Astrocyte (in vitro differentiated cells and primary cell): ENCODE measurements at regions not wholly inside any gene's neighbourhood (a gene's known extent, or its start where the extent isn't known, plus 50 kb on each side); places are given as distances from the start of the nearest gene placed in this dataset.

ENCODE experiments used
- DNase-seq: peaks from one replicate; pipeline ENCODE4 v3.0.0-alpha.2; 2010; ENCODE audit warnings: low read depth
- FAIRE-seq: peaks from 2 replicates; lab custom pipeline; 2011; peaks lifted over from hg19 to GRCh38; lab: Jason Lieb, UNC
- H2AFZ ChIP-seq: 2 replicates; pipeline ENCODE4 v1.6.0; 2012; ENCODE audit warnings: low read depth, low read length, inconsistent platforms
- H3K27ac ChIP-seq: 2 replicates; pipeline ENCODE4 v1.5.1; 2011; ENCODE audit warnings: low read depth, low read length, inconsistent platforms
- H3K27me3 ChIP-seq: 2 replicates; pipeline ENCODE4 v1.6.0; 2011; ENCODE audit warnings: low read length, inconsistent platforms; ENCODE audit not compliant: insufficient read depth
- H3K36me3 ChIP-seq: 2 replicates; pipeline ENCODE4 v1.5.1; 2011; ENCODE audit warnings: low read length, inconsistent platforms; ENCODE audit not compliant: insufficient read depth
- H3K4me1 ChIP-seq: 2 replicates; pipeline ENCODE4 v1.5.1; 2011; ENCODE audit warnings: low read length, inconsistent platforms; ENCODE audit not compliant: insufficient read depth
- H3K4me2 ChIP-seq: 2 replicates; pipeline ENCODE4 v1.6.0; 2012; ENCODE audit warnings: low read length, inconsistent platforms
- H3K4me3 ChIP-seq: 2 replicates; pipeline ENCODE4 v1.5.1; 2011; ENCODE audit warnings: low read depth, mild to moderate bottlenecking, low read length, inconsistent platforms; ENCODE audit not compliant: insufficient read depth
- H3K79me2 ChIP-seq: 2 replicates; pipeline ENCODE4 v1.6.0; 2012; ENCODE audit warnings: mild to moderate bottlenecking, low read length, inconsistent platforms; ENCODE audit not compliant: insufficient read depth
- H3K9ac ChIP-seq: 2 replicates; pipeline ENCODE4 v1.6.0; 2012; ENCODE audit warnings: mild to moderate bottlenecking, low read length, inconsistent platforms
- H3K9me3 ChIP-seq: 2 replicates; pipeline ENCODE4 v1.5.1; 2012; ENCODE audit warnings: low read depth, mild to moderate bottlenecking, low read length, inconsistent platforms; ENCODE audit not compliant: insufficient read depth
- H4K20me1 ChIP-seq: 2 replicates; pipeline ENCODE4 v1.6.0; 2012; ENCODE audit warnings: low read length, inconsistent platforms; ENCODE audit not compliant: insufficient read depth
- H3K27ac Mint-ChIP-seq: one replicate; pipeline ENCODE4 v1.8.0; 2021; ENCODE audit warnings: mild to moderate bottlenecking, mixed read lengths; ENCODE audit not compliant: unreplicated experiment
- H3K27me3 Mint-ChIP-seq: one replicate; pipeline ENCODE4 v1.8.0; 2021; ENCODE audit warnings: low read depth, mixed read lengths; ENCODE audit not compliant: unreplicated experiment
- H3K36me3 Mint-ChIP-seq: one replicate; pipeline ENCODE4 v1.8.0; 2021; ENCODE audit warnings: low read depth, mixed read lengths; ENCODE audit not compliant: unreplicated experiment
- H3K4me1 Mint-ChIP-seq: one replicate; pipeline ENCODE4 v1.8.0; 2021; ENCODE audit warnings: low read depth, mixed read lengths; ENCODE audit not compliant: unreplicated experiment
- H3K4me3 Mint-ChIP-seq: one replicate; pipeline ENCODE4 v1.8.0; 2021; ENCODE audit warnings: mild to moderate bottlenecking, moderate library complexity, mixed read lengths; ENCODE audit not compliant: unreplicated experiment
- H3K9me3 Mint-ChIP-seq: one replicate; pipeline ENCODE4 v1.8.0; 2021; ENCODE audit warnings: mild to moderate bottlenecking, mixed read lengths; ENCODE audit not compliant: unreplicated experiment
- CTCF ChIP-seq: IDR thresholded peaks from 2 replicates; pipeline ENCODE4 v1.5.1; 2011; ENCODE audit warnings: low read depth, mild to moderate bottlenecking, inconsistent platforms, low read length, moderate library complexity; ENCODE audit not compliant: insufficient read depth
- EZH2 ChIP-seq: IDR thresholded peaks from 2 replicates; pipeline ENCODE4 v1.6.1; 2012; ENCODE audit warnings: mild to moderate bottlenecking, low read length, inconsistent platforms; ENCODE audit not compliant: insufficient read depth

GRCh38 chr11:15651033-15651432, 536.3 kb downstream of the INSC start:
- Histone ChIP-seq H3K27me3 (peaks cover 7% of the 10 kb centered on the region), H3K36me3 (no peaks in the 10 kb centered on the region), H3K9me3 (no peaks in the 10 kb centered on the region), H3K4me2 (peak overlapping the region; percentile 87), H3K4me3 (no peak overlapping the region), H3K79me2 (no peaks in the 10 kb centered on the region), H4K20me1 (no peaks in the 10 kb centered on the region), H2AFZ (no peak overlapping the region), H3K4me1 (peaks cover 5% of the 10 kb centered on the region), H3K9ac (no peak overlapping the region), H3K27ac (no peak overlapping the region)
- Mint-ChIP-seq H3K27me3 (no peaks in the 10 kb centered on the region), H3K4me3 (no peak overlapping the region), H3K36me3 (no peaks in the 10 kb centered on the region), H3K9me3 (no peaks in the 10 kb centered on the region), H3K27ac (no peak overlapping the region), H3K4me1 (peaks cover 1% of the 10 kb centered on the region)
- DNase-seq (no peak), FAIRE-seq (no peak)
- TF ChIP-seq CTCF: no peak
- no peak for TF ChIP-seq EZH2

- Mint-ChIP-seq H3K27ac (no peak overlapping the region), H3K9me3 (no peaks in the 10 kb centered on the region), H3K27me3 (no peaks in the 10 kb centered on the region), H3K4me3 (no peak overlapping the region), H3K36me3 (no peaks in the 10 kb centered on the region), H3K4me1 (peaks cover 1% of the 10 kb centered on the region)
- no peak for FAIRE-seq
- peak overlapping the region; percentile 21 for H3K4me3 ChIP-seq
- no peaks in the 10 kb centered on the region for H3K79me2 ChIP-seq
- H3K9ac ChIP-seq: peak overlapping the region; percentile 25
- H3K4me1 ChIP-seq: peaks cover 5% of the 10 kb centered on the region
- H3K36me3 ChIP-seq: no peaks in the 10 kb centered on the region
- H2AFZ ChIP-seq: peak overlapping the region; percentile 54
- H4K20me1 ChIP-seq: no peaks in the 10 kb centered on the region
- DNase-seq: no peak
- TF ChIP-seq CTCF (no peak), EZH2 (no peak)
- H3K27me3 ChIP-seq: peaks cover 9% of the 10 kb centered on the region
- no peaks in the 10 kb centered on the region for H3K9me3 ChIP-seq
- no peak overlapping the region for H3K27ac ChIP-seq
- H3K4me2 ChIP-seq: peak overlapping the region; percentile 78
These were observed 537.1 kb downstream of the INSC start for GRCh38 chr11:15651816-15652215.

- no peaks in the 10 kb centered on the region for H3K36me3 ChIP-seq
- no peaks in the 10 kb centered on the region for H3K9me3 ChIP-seq
- no peak overlapping the region for H2AFZ ChIP-seq
- Mint-ChIP-seq H3K9me3 (no peaks in the 10 kb centered on the region), H3K4me1 (peaks cover 1% of the 10 kb centered on the region), H3K4me3 (no peak overlapping the region), H3K36me3 (no peaks in the 10 kb centered on the region), H3K27me3 (peaks cover 2% of the 10 kb centered on the region), H3K27ac (no peak overlapping the region)
- FAIRE-seq (no peak), DNase-seq (no peak)
- H3K4me2 ChIP-seq: no peak overlapping the region
- no peaks in the 10 kb centered on the region for H3K79me2 ChIP-seq
- H4K20me1 ChIP-seq: no peaks in the 10 kb centered on the region
- H3K9ac ChIP-seq: no peak overlapping the region
- H3K4me3 ChIP-seq: no peak overlapping the region
- TF ChIP-seq EZH2 (no peak), CTCF (no peak)
- peaks cover 7% of the 10 kb centered on the region for H3K27me3 ChIP-seq
- no peak overlapping the region for H3K27ac ChIP-seq
- H3K4me1 ChIP-seq: peaks cover 5% of the 10 kb centered on the region
These were observed 538.5 kb downstream of the INSC start for GRCh38 chr11:15653191-15653710.
